ENCODE measurements at regions not wholly inside any gene's neighbourhood (a gene's known extent, or its start where the extent isn't known, plus 50 kb on each side); places are given as distances from the start of the nearest gene placed in this dataset.

DNA sequence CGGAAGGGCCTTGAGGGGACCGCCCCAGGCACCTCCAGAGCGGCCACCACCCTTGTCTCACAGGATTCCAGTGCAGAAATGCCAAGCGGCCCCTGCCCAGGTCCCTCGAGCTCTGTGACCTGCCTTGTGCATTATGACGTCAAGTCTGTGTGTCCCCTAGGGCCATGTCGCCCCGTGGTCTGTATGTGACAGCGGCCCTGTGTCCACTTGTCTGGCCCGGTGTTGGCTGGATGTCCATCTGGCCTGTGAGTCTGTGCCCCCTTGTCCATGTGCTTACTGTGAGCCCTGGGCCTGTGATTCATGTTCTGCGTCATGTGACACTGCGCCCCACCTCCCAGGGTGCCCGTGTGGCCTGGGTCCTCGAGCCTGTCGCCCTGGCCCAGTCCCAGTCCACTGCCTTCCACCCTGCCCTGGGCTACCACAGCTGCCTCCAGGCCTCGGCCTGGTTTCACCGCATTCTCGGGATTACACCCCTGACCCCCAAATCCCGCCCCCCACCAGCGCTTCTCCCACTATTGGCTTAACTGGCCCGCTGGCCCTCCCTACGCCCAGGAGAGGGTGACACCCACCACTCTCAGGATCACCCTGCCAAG, 66.6 kb upstream of the ZNF722 start (continued):
- TF ChIP-seq, protein P1, sequence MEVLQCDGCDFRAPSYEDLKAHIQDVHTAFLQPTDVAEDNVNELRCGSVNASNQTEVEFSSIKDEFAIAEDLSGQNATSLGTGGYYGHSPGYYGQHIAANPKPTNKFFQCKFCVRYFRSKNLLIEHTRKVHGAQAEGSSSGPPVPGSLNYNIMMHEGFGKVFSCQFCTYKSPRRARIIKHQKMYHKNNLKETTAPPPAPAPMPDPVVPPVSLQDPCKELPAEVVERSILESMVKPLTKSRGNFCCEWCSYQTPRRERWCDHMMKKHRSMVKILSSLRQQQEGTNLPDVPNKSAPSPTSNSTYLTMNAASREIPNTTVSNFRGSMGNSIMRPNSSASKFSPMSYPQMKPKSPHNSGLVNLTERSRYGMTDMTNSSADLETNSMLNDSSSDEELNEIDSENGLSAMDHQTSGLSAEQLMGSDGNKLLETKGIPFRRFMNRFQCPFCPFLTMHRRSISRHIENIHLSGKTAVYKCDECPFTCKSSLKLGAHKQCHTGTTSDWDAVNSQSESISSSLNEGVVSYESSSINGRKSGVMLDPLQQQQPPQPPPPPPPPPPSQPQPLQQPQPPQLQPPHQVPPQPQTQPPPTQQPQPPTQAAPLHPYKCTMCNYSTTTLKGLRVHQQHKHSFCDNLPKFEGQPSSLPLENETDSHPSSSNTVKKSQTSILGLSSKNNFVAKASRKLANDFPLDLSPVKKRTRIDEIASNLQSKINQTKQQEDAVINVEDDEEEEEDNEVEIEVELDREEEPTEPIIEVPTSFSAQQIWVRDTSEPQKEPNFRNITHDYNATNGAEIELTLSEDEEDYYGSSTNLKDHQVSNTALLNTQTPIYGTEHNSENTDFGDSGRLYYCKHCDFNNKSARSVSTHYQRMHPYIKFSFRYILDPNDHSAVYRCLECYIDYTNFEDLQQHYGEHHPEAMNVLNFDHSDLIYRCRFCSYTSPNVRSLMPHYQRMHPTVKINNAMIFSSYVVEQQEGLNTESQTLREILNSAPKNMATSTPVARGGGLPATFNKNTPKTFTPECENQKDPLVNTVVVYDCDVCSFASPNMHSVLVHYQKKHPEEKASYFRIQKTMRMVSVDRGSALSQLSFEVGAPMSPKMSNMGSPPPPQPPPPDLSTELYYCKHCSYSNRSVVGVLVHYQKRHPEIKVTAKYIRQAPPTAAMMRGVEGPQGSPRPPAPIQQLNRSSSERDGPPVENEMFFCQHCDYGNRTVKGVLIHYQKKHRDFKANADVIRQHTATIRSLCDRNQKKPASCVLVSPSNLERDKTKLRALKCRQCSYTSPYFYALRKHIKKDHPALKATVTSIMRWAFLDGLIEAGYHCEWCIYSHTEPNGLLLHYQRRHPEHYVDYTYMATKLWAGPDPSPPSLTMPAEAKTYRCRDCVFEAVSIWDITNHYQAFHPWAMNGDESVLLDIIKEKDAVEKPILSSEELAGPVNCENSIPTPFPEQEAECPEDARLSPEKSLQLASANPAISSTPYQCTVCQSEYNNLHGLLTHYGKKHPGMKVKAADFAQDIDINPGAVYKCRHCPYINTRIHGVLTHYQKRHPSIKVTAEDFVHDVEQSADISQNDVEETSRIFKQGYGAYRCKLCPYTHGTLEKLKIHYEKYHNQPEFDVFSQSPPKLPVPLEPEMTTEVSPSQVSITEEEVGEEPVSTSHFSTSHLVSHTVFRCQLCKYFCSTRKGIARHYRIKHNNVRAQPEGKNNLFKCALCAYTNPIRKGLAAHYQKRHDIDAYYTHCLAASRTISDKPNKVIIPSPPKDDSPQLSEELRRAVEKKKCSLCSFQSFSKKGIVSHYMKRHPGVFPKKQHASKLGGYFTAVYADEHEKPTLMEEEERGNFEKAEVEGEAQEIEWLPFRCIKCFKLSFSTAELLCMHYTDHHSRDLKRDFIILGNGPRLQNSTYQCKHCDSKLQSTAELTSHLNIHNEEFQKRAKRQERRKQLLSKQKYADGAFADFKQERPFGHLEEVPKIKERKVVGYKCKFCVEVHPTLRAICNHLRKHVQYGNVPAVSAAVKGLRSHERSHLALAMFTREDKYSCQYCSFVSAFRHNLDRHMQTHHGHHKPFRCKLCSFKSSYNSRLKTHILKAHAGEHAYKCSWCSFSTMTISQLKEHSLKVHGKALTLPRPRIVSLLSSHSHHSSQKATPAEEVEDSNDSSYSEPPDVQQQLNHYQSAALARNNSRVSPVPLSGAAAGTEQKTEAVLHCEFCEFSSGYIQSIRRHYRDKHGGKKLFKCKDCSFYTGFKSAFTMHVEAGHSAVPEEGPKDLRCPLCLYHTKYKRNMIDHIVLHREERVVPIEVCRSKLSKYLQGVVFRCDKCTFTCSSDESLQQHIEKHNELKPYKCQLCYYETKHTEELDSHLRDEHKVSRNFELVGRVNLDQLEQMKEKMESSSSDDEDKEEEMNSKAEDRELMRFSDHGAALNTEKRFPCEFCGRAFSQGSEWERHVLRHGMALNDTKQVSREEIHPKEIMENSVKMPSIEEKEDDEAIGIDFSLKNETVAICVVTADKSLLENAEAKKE (CRISPR knock-in tag; IDR thresholded peaks at IDR 0.05), result no peak
- TF ChIP-seq, protein P2, sequence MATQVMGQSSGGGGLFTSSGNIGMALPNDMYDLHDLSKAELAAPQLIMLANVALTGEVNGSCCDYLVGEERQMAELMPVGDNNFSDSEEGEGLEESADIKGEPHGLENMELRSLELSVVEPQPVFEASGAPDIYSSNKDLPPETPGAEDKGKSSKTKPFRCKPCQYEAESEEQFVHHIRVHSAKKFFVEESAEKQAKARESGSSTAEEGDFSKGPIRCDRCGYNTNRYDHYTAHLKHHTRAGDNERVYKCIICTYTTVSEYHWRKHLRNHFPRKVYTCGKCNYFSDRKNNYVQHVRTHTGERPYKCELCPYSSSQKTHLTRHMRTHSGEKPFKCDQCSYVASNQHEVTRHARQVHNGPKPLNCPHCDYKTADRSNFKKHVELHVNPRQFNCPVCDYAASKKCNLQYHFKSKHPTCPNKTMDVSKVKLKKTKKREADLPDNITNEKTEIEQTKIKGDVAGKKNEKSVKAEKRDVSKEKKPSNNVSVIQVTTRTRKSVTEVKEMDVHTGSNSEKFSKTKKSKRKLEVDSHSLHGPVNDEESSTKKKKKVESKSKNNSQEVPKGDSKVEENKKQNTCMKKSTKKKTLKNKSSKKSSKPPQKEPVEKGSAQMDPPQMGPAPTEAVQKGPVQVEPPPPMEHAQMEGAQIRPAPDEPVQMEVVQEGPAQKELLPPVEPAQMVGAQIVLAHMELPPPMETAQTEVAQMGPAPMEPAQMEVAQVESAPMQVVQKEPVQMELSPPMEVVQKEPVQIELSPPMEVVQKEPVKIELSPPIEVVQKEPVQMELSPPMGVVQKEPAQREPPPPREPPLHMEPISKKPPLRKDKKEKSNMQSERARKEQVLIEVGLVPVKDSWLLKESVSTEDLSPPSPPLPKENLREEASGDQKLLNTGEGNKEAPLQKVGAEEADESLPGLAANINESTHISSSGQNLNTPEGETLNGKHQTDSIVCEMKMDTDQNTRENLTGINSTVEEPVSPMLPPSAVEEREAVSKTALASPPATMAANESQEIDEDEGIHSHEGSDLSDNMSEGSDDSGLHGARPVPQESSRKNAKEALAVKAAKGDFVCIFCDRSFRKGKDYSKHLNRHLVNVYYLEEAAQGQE (IDR thresholded peaks at IDR 0.05; ENCODE audit: unreplicated experiment), result no peak
- TF ChIP-seq ZNF331 (CRISPR knock-in tag; IDR thresholded peaks at IDR 0.05; ENCODE audit: low read depth), result no peak
- TF ChIP-seq, protein P3, sequence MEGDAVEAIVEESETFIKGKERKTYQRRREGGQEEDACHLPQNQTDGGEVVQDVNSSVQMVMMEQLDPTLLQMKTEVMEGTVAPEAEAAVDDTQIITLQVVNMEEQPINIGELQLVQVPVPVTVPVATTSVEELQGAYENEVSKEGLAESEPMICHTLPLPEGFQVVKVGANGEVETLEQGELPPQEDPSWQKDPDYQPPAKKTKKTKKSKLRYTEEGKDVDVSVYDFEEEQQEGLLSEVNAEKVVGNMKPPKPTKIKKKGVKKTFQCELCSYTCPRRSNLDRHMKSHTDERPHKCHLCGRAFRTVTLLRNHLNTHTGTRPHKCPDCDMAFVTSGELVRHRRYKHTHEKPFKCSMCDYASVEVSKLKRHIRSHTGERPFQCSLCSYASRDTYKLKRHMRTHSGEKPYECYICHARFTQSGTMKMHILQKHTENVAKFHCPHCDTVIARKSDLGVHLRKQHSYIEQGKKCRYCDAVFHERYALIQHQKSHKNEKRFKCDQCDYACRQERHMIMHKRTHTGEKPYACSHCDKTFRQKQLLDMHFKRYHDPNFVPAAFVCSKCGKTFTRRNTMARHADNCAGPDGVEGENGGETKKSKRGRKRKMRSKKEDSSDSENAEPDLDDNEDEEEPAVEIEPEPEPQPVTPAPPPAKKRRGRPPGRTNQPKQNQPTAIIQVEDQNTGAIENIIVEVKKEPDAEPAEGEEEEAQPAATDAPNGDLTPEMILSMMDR (conservative IDR thresholded peaks at IDR 0.05; ENCODE audit: low read depth in 2 of 2), result no peak
- no peak for TF ChIP-seq STAT1 (IDR thresholded peaks at IDR 0.05; ENCODE audit: unreplicated experiment)
- no peak for TF ChIP-seq EZH2 (IDR thresholded peaks at IDR 0.05; ENCODE audit: low read depth, unreplicated experiment)
- TF ChIP-seq EZH2phosphoT487 (IDR thresholded peaks at IDR 0.05; ENCODE audit: unreplicated experiment), result no peak
- no peak for TF ChIP-seq CREB1 (CRISPR knock-in tag; IDR thresholded peaks at IDR 0.05; ENCODE audit: low read depth)
- TF ChIP-seq JUNB (IDR thresholded peaks at IDR 0.05; ENCODE audit: unreplicated experiment), result no peak
- TF ChIP-seq POLR2AphosphoS5 (IDR thresholded peaks at IDR 0.05; ENCODE audit: low read depth), result no peak
